Esophagus (tissue), 2 donors: ENCODE measurements at regions not wholly inside any gene's neighbourhood (a gene's known extent, or its start where the extent isn't known, plus 50 kb on each side); places are given as distances from the start of the nearest gene placed in this dataset.

ENCODE experiments used
- H3K27ac ChIP-seq, 2 donors: one replicate each; pipeline ENCODE4 v1.5.1; 2013; ENCODE audit warnings: low read depth in 2 of 2, mild to moderate bottlenecking in 2 of 2, inconsistent platforms in 1 of 2, low read length in 1 of 2, moderate library complexity in 1 of 2
- H3K27me3 ChIP-seq, 2 donors: one replicate each; pipeline ENCODE4 v1.6.1; 2013; ENCODE audit warnings: low read length in 2 of 2, control low read depth in 1 of 2, mild to moderate bottlenecking in 1 of 2; ENCODE audit not compliant: insufficient read depth in 2 of 2, control insufficient read depth in 1 of 2
- H3K36me3 ChIP-seq, 2 donors: one replicate each; pipeline ENCODE4 v1.6.1; 2013; ENCODE audit warnings: low read length in 1 of 2; ENCODE audit not compliant: control insufficient read depth in 2 of 2, insufficient read depth in 2 of 2
- H3K4me1 ChIP-seq, 2 donors: one replicate each; pipeline ENCODE4 v1.6.1; 2013; ENCODE audit warnings: low read length in 1 of 2; ENCODE audit not compliant: control insufficient read depth in 2 of 2, insufficient read depth in 2 of 2
- H3K4me3 ChIP-seq, 2 donors: one replicate each; pipeline ENCODE4 v1.5.1; 2013; ENCODE audit warnings: low read length in 2 of 2, mild to moderate bottlenecking in 2 of 2, low read depth in 1 of 2, moderate library complexity in 1 of 2
- H3K9me3 ChIP-seq, 2 donors: one replicate each; pipeline ENCODE4 v1.6.1; 2013; ENCODE audit warnings: mild to moderate bottlenecking in 2 of 2, low read depth in 1 of 2, low read length in 1 of 2, moderate library complexity in 1 of 2; ENCODE audit not compliant: control insufficient read depth in 2 of 2, insufficient read depth in 1 of 2
- WGBS, 2 donors: extraction: QIAGEN DNeasy Blood & Tissue Kit; methylation state at CpG; one replicate each; pipeline ENCODE4 v1.1.7; 2013; 5-methylcytosine and 5-hydroxymethylcytosine counted together
- donor health status: healthy with polysubstance abuse.
- donor health status: Bipolar disorder and iron deficiency.

DNA sequence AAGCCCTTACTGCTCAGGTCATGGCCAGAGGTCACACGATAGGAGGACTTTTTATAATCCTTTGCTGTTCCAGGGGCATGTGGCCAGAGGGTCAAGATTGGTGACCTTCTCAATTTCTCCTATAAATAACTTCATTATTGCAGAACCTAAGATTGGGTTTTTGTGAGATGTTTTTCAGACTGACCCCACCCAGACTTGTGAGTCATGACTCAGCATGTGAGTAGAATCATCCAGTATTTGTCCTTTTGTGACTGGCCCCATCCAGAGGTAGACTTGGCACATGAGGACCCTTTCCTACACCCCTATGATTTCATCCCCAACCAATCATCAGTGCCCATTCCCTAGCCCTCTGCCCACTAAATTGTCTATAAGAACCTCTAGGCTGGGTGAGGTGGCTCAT is 84.5 kb upstream of the ABCC4 start:
- Histone ChIP-seq H3K36me3 (no peaks in the 10 kb centered on the region), H3K4me3 (no peak overlapping the region), H3K27me3 (no peaks in the 10 kb centered on the region), H3K4me1 (no peaks in the 10 kb centered on the region), H3K9me3 (no peaks in the 10 kb centered on the region), H3K27ac (no peak overlapping the region)
- 81 to 85% methylated on average over 1 of the region's 1 CpG for WGBS, 2 donors

DNA sequence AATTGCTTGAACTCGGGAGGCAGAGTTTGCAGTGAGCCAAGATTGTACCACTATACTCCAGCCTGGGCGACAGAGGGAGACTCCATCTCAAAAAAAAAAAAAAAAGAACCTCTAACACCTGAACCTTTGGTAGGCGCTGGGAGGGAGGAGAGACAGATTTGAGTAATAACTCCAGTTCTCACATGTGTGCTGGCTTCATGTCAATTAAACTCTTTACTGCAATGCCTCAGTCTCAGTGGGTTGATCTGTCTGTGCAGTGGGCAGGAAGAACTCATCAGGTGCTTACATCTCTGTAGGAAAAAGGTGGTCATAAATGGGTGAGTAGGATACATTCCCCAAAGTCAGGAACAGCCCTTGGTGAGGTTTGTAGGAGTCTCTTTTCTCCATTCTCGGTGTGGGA is 85.1 kb upstream of the ABCC4 start:
- WGBS, 2 donors, result 85 to 90% methylated on average over 4 of the region's 4 CpGs
- Histone ChIP-seq H3K27ac (no peak overlapping the region), H3K4me3 (no peak overlapping the region), H3K4me1 (no peaks in the 10 kb centered on the region), H3K36me3 (no peaks in the 10 kb centered on the region), H3K9me3 (no peaks in the 10 kb centered on the region), H3K27me3 (no peaks in the 10 kb centered on the region)

DNA sequence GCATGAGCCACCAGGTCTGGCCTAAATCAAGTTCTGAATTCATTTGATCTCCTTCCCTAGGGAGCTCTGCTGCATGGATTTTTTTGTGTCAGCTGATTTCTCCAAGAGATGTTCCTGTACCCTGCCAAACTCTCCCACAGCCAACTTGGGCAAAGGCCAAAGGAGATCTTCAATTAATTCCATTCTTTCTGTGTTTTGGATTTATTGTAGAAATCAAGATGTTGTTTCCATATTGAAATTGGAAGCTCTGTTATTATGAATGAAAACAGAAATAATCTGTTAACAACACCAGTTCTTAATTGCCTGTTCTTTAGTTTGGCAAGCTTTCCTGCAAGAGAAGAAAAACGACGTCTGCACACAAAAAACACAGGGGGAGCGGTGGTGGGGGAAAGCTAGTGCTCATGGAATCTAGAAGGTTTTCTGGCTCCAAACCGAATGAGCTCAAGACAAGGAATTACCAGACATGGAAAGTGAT is 86.5 kb upstream of the ABCC4 start:
- WGBS, 2 donors, result 38 to 43% methylated on average over 4 of the region's 4 CpGs
- H3K27me3 ChIP-seq, result no peaks in the 10 kb centered on the region
- H3K27ac ChIP-seq, result no peak overlapping the region
- H3K4me3 ChIP-seq, result no peak overlapping the region
- no peaks in the 10 kb centered on the region for H3K4me1 ChIP-seq
- H3K36me3 ChIP-seq, result no peaks in the 10 kb centered on the region
- H3K9me3 ChIP-seq, result no peaks in the 10 kb centered on the region

DNA sequence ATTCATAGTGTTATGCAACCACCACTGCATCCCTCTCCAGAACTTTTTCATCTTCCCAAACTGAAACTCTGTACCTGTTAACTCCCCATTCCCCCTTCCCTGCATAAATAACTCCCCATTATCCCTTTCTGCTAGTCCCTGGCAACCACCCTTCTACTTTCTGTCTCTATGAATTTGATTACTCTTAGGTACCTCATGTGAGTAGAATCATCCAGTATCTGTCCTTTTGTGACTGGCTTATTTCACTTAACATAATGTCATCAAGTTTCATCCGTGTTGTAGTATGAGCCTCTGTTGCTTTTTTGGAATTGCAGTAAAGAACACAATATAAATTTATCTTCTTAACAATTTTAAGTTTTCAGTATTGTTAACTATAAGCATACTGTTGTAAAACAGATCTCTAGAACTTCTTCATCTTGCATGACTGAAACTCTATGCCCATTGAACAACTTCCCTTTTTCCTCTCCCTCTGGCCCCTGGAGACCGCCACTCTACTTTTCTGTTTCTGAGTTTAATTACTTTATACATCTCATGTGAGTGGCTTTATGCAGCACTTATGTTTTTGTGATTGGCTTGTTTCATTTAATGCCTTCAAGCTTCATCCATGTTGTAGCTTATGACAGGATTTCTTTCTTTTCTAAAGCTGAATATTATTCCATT is 87.3 kb upstream of the ABCC4 start:
- WGBS, 2 donors, result 58 to 84% methylated on average over 2 of the region's 2 CpGs
- Histone ChIP-seq H3K27ac (no peak overlapping the region), H3K27me3 (no peaks in the 10 kb centered on the region), H3K36me3 (no peaks in the 10 kb centered on the region), H3K4me3 (no peak overlapping the region), H3K4me1 (no peaks in the 10 kb centered on the region), H3K9me3 (no peaks in the 10 kb centered on the region)

DNA sequence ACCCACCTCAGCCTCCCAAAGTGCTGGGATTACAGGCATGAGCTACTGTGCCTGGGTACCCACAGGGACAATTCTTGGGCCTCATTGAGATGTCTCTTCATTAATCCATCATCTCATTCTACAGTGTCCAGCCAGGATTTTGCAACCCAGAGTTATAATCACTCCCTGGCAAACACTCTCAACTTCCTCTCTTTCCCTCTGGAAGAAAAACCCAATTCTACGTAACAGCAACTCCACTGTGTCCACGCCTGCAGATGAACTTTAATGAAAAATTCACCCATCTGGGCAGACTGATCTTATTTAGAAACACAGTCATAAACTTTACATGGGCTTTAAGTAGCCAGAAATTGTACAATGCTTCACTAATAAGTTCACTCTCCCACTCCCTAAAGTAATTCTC is 90.1 kb upstream of the ABCC4 start:
- Histone ChIP-seq H3K9me3 (no peaks in the 10 kb centered on the region), H3K4me3 (no peak overlapping the region), H3K36me3 (no peaks in the 10 kb centered on the region), H3K27ac (no peak overlapping the region), H3K27me3 (no peaks in the 10 kb centered on the region), H3K4me1 (no peaks in the 10 kb centered on the region)
- WGBS, 2 donors, result 73 to 83% methylated on average over 2 of the region's 2 CpGs

DNA sequence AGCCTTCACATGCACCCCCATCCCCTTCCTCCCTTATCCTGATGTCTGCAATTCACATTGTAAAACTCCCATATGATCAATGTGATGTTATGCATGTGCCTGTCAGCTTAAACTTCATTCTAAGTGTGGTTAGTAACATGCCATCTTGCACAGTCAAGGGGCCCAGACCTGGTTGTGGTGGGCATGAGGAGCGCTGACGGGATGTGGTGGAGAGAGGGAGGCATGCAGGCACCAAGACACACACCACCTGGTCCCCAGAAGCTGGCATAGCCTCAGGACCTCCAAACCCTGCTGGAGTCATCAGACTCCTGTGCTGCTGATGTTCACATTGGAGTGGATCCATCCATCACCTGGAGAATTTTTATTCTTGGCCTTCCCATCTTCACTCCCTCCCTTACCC is 90.5 kb upstream of the ABCC4 start:
- Histone ChIP-seq H3K9me3 (no peaks in the 10 kb centered on the region), H3K27ac (no peak overlapping the region), H3K27me3 (no peaks in the 10 kb centered on the region), H3K36me3 (no peaks in the 10 kb centered on the region), H3K4me3 (no peak overlapping the region), H3K4me1 (no peaks in the 10 kb centered on the region)
- 81 to 85% methylated on average over 2 of the region's 2 CpGs for WGBS, 2 donors

DNA sequence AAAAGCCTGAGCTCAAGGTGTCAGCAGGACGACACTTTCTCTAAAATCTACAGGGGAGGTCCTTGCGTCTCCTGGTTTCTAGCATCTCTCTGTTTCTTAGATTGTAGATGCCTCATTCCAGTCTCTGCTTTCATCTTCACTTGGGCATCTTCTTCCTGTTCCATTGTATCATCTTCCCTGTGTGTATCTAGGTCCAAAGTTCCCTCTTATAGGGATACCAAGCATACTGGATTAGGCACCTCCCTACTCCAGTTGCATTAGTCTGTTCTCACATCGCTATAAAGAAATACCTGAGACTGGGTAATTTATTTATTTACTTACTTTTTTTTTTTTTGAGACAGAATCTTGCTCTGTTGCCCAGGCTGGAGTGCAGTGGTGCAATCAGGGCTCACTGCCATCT is 91.3 kb upstream of the ABCC4 start:
- H3K27ac ChIP-seq, result no peak overlapping the region
- WGBS, 2 donors, result 92 to 93% methylated on average over 3 of the region's 3 CpGs
- H3K27me3 ChIP-seq, result no peaks in the 10 kb centered on the region
- no peaks in the 10 kb centered on the region for H3K36me3 ChIP-seq
- no peaks in the 10 kb centered on the region for H3K4me1 ChIP-seq
- H3K4me3 ChIP-seq, result no peak overlapping the region
- H3K9me3 ChIP-seq, result no peaks in the 10 kb centered on the region

DNA sequence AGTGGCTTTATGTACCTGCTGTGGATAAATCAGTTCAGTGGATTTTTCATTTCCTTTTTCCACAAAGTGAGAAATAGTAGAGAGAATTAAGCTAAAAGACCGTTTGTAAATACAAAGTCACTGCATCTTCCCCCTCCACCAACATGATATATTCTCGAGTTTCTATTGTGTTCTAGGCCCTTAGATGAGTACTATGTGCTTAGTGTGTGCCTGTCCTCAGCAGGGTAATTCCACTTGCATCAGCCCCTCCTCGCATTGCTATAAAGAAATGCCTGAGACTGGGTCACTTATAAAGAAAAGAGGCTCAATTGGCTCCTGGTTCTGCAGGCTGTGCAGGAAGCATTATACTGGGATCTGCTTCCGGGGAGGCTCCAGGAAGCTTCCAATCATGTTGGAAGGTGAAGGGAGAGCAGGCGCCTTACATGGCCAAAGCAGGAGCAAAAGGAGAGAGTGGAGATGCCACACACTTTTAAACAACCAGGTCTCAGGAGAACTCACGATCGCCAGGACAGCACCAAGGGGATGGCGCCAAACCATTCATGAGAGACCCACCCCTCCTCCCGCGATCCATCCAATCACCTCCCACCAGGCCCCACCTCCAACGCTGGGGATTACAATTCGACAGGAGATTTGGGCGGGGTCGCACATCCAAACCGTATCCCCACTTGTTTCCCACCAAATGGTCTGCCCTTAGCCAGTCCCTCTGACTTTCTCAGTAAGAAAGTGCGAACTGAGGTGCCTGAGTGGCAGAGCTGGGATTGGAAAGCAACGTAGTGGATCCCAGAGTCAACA is 102.3 kb upstream of the ABCC4 start:
- H3K27me3 ChIP-seq, result no peaks in the 10 kb centered on the region
- 37 to 40% methylated on average over 17 of the region's 17 CpGs for WGBS, 2 donors
- H3K36me3 ChIP-seq, result no peaks in the 10 kb centered on the region
- H3K27ac ChIP-seq, result no peak overlapping the region
- no peaks in the 10 kb centered on the region for H3K9me3 ChIP-seq
- no peaks in the 10 kb centered on the region for H3K4me1 ChIP-seq
- H3K4me3 ChIP-seq, result peak overlapping the region; percentile 12 to 39

DNA sequence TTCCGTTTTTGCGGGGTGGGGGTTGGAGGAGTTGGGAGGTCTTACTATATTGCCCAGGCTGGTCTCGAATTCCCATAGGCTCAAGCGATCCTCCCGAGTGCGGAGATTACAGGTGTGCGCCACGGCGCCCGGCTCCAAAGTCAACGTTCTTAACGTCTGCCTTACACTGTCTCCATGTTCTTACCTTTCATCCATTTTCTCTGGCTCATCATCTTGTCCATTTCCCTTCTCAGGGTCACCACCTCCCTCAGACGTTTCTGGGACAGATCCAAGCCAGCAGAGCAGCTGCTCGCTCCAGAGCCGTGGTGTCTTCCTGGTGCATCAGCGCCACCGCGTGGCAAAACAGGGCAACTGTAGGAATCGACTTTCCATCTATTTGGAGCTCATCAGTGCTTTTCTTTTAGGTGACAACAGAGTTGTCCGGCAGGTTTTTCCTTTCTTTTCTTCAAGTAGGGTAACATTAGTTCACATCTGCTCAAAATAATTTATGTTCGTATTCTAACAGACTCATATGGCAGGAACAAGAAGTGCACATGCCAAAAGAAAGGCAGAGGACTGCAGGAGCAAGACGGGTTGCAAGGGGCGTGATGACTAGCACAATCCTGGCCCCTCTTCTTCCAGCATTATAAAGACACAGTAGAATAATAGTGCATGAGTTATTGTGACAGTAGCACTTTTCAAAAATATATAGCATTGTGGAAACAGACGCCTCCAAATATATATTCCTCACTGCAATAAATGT is 103.1 kb upstream of the ABCC4 start:
- peak overlapping the region; percentile 12 to 39 for H3K4me3 ChIP-seq
- WGBS, 2 donors, result 8 to 10% methylated on average over 24 of the region's 24 CpGs
- H3K9me3 ChIP-seq, result no peaks in the 10 kb centered on the region
- no peaks in the 10 kb centered on the region for H3K36me3 ChIP-seq
- no peaks in the 10 kb centered on the region for H3K27me3 ChIP-seq
- no peak overlapping the region for H3K27ac ChIP-seq
- no peaks in the 10 kb centered on the region for H3K4me1 ChIP-seq
